Left lung (tissue), 4 donors: ENCODE measurements at regions not wholly inside any gene's neighbourhood (a gene's known extent, or its start where the extent isn't known, plus 50 kb on each side); places are given as distances from the start of the nearest gene placed in this dataset.

Source experiments
- ATAC-seq: fragments of 200-7000 bp; cut with Tn5 transposase; one replicate; pipeline ENCODE4 v1.9.1; 2020; ENCODE audit warnings: moderate library complexity
- DNase-seq, 4 donors: peaks; one replicate each; pipeline ENCODE4 v3.0.0-alpha.2; 2013 to 2020
- H3K27ac ChIP-seq, 2 donors: fragments of 200-600 bp; sonication (generic) in 1 of 2; one replicate each; pipeline versions ENCODE4 v1.5.0 to v1.8.0; 2020 to 2021
- H3K27me3 ChIP-seq, 2 donors: fragments of 200-600 bp; sonication (generic) in 1 of 2; one replicate each; pipeline versions ENCODE4 v1.5.0 to v1.8.0; 2020 to 2021
- H3K36me3 ChIP-seq, 2 donors: fragments of 200-600 bp; sonication (generic) in 1 of 2; one replicate each; pipeline versions ENCODE4 v1.5.0 to v1.8.0; 2020 to 2021
- H3K4me1 ChIP-seq, 2 donors: fragments of 200-600 bp; one replicate each; pipeline ENCODE4 v1.8.0; 2021
- H3K4me3 ChIP-seq, 2 donors: fragments of 200-600 bp; sonication (generic) in 1 of 2; one replicate each; pipeline versions ENCODE4 v1.5.0 to v1.8.0; 2020 to 2021; ENCODE audit warnings: mild to moderate bottlenecking in 1 of 2
- H3K9me3 ChIP-seq, 2 donors: fragments of 200-600 bp; sonication (generic) in 1 of 2; one replicate each; pipeline versions ENCODE4 v1.5.0 to v1.8.0; 2020 to 2021
- intact Hi-C, 2 donors: fragments of 100-400 bp; cut with DNase I; formaldehyde crosslinking; loops; one replicate each; pipeline versions ENCODE4 v1.11.2 to v1.14.2; 2022
- TF ChIP-seq, protein P1 (sequence below), 2 donors: fragments of 200-600 bp; sonication (generic) in 1 of 2; IDR thresholded peaks; one replicate each; pipeline versions ENCODE4 v1.5.0 to v1.8.0; 2021; ENCODE audit warnings: antibody characterized with exemption in 2 of 2
- donor health status: DM: no; HTN: yes; CAD: no.
- donor health status: DM: no; HTN: no; CAD: no.

DNA sequence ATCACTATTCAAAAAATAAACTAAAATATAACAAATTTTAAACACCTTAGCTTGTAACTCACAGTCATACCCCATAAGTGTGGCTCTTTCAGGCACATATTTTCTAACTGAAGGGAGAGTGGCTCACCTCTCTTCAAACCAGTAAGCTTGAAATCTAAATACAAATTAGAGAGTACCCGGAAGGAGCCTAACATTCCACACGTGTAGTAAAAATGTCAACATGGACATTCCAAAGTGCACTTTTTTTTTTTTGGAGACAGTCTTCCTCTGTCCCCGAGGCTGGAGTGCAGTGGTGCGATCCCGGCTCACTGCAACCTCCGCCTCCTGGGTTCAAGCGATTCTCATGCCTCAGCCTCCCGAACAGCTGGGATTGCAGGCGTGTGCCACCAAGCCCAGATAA, 275.6 kb upstream of the ADGRL2 start:
- DNase-seq, result no peak
- intact Hi-C loops, result no loop called here
- Histone ChIP-seq H3K27me3 (no peaks in the 10 kb centered on the region), H3K27ac (no peak overlapping the region), H3K36me3 (no peaks in the 10 kb centered on the region), H3K9me3 (no peaks in the 10 kb centered on the region), H3K4me3 (no peak overlapping the region), H3K4me1 (no peaks in the 10 kb centered on the region)
- ATAC-seq, result peak; percentile 57
- TF ChIP-seq, protein P1, sequence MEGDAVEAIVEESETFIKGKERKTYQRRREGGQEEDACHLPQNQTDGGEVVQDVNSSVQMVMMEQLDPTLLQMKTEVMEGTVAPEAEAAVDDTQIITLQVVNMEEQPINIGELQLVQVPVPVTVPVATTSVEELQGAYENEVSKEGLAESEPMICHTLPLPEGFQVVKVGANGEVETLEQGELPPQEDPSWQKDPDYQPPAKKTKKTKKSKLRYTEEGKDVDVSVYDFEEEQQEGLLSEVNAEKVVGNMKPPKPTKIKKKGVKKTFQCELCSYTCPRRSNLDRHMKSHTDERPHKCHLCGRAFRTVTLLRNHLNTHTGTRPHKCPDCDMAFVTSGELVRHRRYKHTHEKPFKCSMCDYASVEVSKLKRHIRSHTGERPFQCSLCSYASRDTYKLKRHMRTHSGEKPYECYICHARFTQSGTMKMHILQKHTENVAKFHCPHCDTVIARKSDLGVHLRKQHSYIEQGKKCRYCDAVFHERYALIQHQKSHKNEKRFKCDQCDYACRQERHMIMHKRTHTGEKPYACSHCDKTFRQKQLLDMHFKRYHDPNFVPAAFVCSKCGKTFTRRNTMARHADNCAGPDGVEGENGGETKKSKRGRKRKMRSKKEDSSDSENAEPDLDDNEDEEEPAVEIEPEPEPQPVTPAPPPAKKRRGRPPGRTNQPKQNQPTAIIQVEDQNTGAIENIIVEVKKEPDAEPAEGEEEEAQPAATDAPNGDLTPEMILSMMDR (IDR thresholded peaks at IDR 0.05), result no peak

DNA sequence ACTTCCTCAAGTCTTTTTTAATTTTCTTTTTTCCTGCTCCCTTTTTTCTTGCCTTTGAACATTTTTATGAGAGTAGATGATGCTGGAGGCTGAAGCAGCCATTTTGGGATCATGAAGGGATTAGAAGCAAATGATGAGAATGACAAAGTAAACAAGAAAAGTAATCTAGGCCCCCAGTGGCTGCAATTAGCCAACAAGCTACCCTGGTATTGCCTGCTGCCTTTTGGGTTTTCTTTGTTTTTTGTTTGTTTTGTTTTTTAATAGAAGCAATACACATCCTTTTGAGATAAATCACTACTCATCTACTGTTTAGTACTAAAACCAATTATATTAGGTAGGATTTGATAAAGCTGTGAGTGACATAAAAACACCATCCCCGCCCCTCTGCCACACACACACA, 280.7 kb upstream of the ADGRL2 start:
- intact Hi-C loops, result no loop called here
- Histone ChIP-seq H3K9me3 (no peaks in the 10 kb centered on the region), H3K27ac (no peak overlapping the region), H3K4me3 (no peak overlapping the region), H3K27me3 (no peaks in the 10 kb centered on the region), H3K4me1 (no peaks in the 10 kb centered on the region), H3K36me3 (no peaks in the 10 kb centered on the region)
- ATAC-seq (no peak), DNase-seq (no peak)
- TF ChIP-seq, protein P1 (IDR thresholded peaks at IDR 0.05), result no peak

DNA sequence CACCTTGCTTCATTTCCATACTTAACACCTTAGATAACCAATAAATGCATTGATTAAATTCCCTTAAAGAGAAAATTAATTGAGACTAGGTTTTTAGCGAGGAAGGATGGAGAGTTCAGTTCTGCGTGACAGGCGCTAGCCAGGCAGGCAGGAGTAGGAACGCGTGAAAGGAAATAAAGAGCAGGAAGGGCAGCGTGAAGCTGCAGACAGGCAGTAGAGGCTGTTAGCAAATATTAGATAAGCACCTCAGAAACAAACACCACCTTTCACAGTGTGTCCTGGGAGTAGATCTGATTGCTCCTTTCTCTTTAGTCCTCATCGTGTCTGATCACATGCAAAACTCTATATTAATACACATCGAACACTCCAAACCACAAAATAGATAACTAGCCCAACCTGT, 282.7 kb upstream of the ADGRL2 start:
- no peak for ATAC-seq
- TF ChIP-seq, protein P1 (IDR thresholded peaks at IDR 0.05), result no peak
- no peaks in the 10 kb centered on the region for H3K4me1 ChIP-seq

DNA sequence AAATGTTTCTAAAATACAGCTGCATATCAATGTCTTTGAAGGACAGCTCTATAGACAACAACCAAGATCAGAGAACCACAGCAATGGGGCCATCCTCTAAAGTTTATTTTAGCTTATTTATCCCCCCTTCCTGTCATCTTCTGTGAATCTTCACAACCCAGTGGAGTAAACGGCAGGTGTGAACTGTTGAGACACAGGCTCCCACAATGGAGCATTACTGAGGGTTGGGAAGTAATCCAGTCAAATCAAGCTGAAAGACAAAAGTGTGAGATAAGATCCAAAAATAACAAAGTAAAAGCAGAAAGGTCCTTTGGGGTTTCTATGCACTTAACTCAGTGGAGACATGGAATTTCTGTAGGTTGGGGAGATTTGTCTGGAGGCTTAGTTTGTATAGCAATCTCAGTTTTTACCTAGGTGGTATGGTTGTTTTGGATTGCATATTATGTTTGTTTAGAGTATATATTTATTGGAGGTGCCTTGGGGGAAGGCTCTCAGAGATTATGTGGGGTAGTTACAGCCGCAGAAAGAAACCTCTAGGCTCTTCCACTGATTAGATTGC, 286.9 kb upstream of the ADGRL2 start:
- DNase-seq (no peak), ATAC-seq (no peak)
- intact Hi-C loops, result no loop called here
- TF ChIP-seq, protein P1 (IDR thresholded peaks at IDR 0.05), result no peak
- no peak overlapping the region for H3K27ac ChIP-seq
- no peaks in the 10 kb centered on the region for H3K9me3 ChIP-seq
- no peaks in the 10 kb centered on the region for H3K4me1 ChIP-seq
- H3K36me3 ChIP-seq, result no peaks in the 10 kb centered on the region
- H3K27me3 ChIP-seq, result no peaks in the 10 kb centered on the region
- no peak overlapping the region for H3K4me3 ChIP-seq

More for the DNA sequence above, 282.7 kb upstream of the ADGRL2 start:
- Histone ChIP-seq H3K36me3 (no peaks in the 10 kb centered on the region), H3K27me3 (no peaks in the 10 kb centered on the region), H3K27ac (no peak overlapping the region), H3K9me3 (no peaks in the 10 kb centered on the region), H3K4me3 (no peak overlapping the region)
- intact Hi-C loops, result no loop called here
- DNase-seq, result no peak

DNA sequence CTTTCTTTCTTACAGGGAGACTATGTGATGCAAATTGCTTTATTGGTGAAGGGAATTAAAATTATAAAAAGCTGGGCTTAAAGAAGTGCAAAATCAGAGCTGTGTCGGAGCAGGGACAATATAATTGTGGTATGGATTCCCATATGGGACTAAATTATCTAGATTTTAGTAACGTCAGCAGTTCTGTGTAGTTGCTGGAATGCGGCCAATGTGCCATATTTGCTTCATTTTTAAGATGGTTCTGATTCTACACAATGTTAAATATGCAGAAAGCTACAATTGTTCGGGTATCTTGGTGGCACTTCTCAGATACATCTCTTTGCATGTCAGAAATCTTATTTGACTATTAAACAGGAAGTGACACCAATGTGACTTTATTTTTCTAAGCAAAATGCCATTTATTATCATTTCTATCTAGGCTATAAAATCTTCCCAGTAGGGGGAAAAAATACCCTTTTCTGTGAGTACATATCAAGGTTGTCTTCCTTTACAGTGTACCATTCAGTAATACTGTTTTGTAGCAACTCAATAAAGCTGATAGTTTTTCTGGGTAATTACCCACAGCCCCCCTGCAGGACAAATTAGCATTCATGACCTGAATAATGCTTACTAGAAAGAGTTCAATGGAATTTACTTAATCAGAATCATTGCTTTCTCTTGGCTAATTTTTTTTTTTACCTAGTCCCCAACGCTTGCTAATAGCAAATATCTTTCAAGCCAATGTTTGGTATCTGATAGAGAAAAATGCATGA, 288.3 kb upstream of the ADGRL2 start:
- no peak overlapping the region for H3K27ac ChIP-seq
- DNase-seq (no peak), ATAC-seq (no peak)
- intact Hi-C loops, result no loop called here
- no peaks in the 10 kb centered on the region for H3K36me3 ChIP-seq
- H3K4me3 ChIP-seq, result no peak overlapping the region
- TF ChIP-seq, protein P1 (IDR thresholded peaks at IDR 0.05), result no peak
- H3K27me3 ChIP-seq, result no peaks in the 10 kb centered on the region
- H3K4me1 ChIP-seq, result no peaks in the 10 kb centered on the region
- no peaks in the 10 kb centered on the region for H3K9me3 ChIP-seq
